SU-DHL-6 (cell line): ENCODE measurements at regions not wholly inside any gene's neighbourhood (a gene's known extent, or its start where the extent isn't known, plus 50 kb on each side); places are given as distances from the start of the nearest gene placed in this dataset.

Experiments
- H2AFZ ChIP-seq: fragments of 200-600 bp; sonication (generic); 2 replicates; pipeline ENCODE4 v1.6.1; 2014; ENCODE audit warnings: low read depth, mild to moderate bottlenecking, moderate library complexity, mixed read lengths, antibody characterized with exemption, low read length; ENCODE audit not compliant: severe bottlenecking
- H3F3A ChIP-seq: fragments of 200-600 bp; shearing (Covaris generic); 2 replicates; pipeline ENCODE4 v1.6.0; 2016; ENCODE audit warnings: antibody characterized with exemption, mild to moderate bottlenecking; ENCODE audit not compliant: insufficient read depth
- H3K27ac ChIP-seq: fragments of 200-600 bp; sonication (generic); 2 replicates; pipeline ENCODE4 v1.5.1; 2016; ENCODE audit warnings: low read depth, mild to moderate bottlenecking, low read length, moderate library complexity, mixed read lengths
- H3K27me3 ChIP-seq: fragments of 200-600 bp; sonication (generic), shearing (Covaris generic); 2 replicates; pipeline ENCODE4 v1.6.0; 2014; ENCODE audit warnings: mild to moderate bottlenecking, low read length
- H3K36me3 ChIP-seq: fragments of 200-600 bp; sonication (generic); 2 replicates; pipeline ENCODE4 v1.6.1; 2014; ENCODE audit warnings: mild to moderate bottlenecking, low read length, mixed read lengths
- H3K4me2 ChIP-seq: fragments of 300-600, 200-600 bp; shearing (Covaris generic), sonication (generic); 2 replicates; pipeline ENCODE4 v1.6.0; 2014; ENCODE audit warnings: low read length, low read depth, mild to moderate bottlenecking; ENCODE audit not compliant: poor library complexity, severe bottlenecking
- H3K4me3 ChIP-seq: fragments of 200-600 bp; sonication (generic); 2 replicates; pipeline ENCODE4 v1.5.1; 2014; ENCODE audit warnings: antibody characterized with exemption, low read length, mild to moderate bottlenecking, mixed read lengths; ENCODE audit not compliant: insufficient read depth, poor library complexity, severe bottlenecking
- H3K79me2 ChIP-seq: fragments of 200-600 bp; sonication (generic); 2 replicates; pipeline ENCODE4 v1.6.1; 2014; ENCODE audit warnings: mild to moderate bottlenecking, low read length, moderate library complexity; ENCODE audit not compliant: insufficient read depth
- H3K9ac ChIP-seq: fragments of 200-600 bp; sonication (generic); 2 replicates; pipeline ENCODE4 v1.7.0; 2014; ENCODE audit warnings: mild to moderate bottlenecking, low read length
- H3K9me2 ChIP-seq: fragments of 200-600 bp; sonication (generic); replicated peaks from 2 replicates; pipeline ENCODE4 v1.6.1; 2014; ENCODE audit warnings: low read length; ENCODE audit not compliant: insufficient read depth
- H3K9me3 ChIP-seq: fragments of 200-600 bp; sonication (generic); 2 replicates; pipeline ENCODE4 v1.6.1; 2014; ENCODE audit warnings: low read length, mixed read lengths; ENCODE audit not compliant: insufficient read depth
- H4K20me1 ChIP-seq: fragments of 200-600 bp; sonication (generic); 2 replicates; pipeline ENCODE4 v1.6.1; 2014; ENCODE audit warnings: low read depth, mild to moderate bottlenecking, antibody characterized with exemption, low read length, moderate library complexity, mixed read lengths
- CTCF ChIP-seq: fragments of 200-600 bp; sonication (generic); IDR thresholded peaks from one replicate; pipeline ENCODE4 v1.5.1; 2017; ENCODE audit warnings: antibody characterized with exemption, mild to moderate bottlenecking, low read length, moderate library complexity; ENCODE audit not compliant: insufficient read depth, poor library complexity, severe bottlenecking
- EZH2phosphoT487 ChIP-seq: fragments of 200-600 bp; sonication (generic), shearing (Covaris generic); conservative IDR thresholded peaks from 2 replicates; pipeline ENCODE4 v1.6.1; 2018; ENCODE audit warnings: mild to moderate bottlenecking, antibody characterized with exemption, low read length, moderate library complexity, mixed read lengths

- Histone ChIP-seq H3K9me3 (no peaks in the 10 kb centered on the region), H2AFZ (no peak overlapping the region), H3K79me2 (no peaks in the 10 kb centered on the region), H3K9ac (no peak overlapping the region), H4K20me1 (no peaks in the 10 kb centered on the region), H3F3A (no peaks in the 10 kb centered on the region), H3K27ac (no peak overlapping the region), H3K4me2 (no peak overlapping the region), H3K27me3 (no peaks in the 10 kb centered on the region), H3K9me2 (no peaks in the 10 kb centered on the region), H3K36me3 (no peaks in the 10 kb centered on the region), H3K4me3 (no peak overlapping the region)
- no peak for TF ChIP-seq CTCF
- TF ChIP-seq EZH2phosphoT487: no peak
These were observed 570.6 kb upstream of the CDH9 start for GRCh38 chr5:27608992-27609391.

- Histone ChIP-seq H3K36me3 (no peaks in the 10 kb centered on the region), H3K4me3 (no peak overlapping the region), H3K27ac (no peak overlapping the region), H3K9me3 (0 out of 2 replicates have a peak, but pooled peaks cover 3% of the 10 kb centered on the region), H3K9ac (no peak overlapping the region), H3K9me2 (no peaks in the 10 kb centered on the region), H3K27me3 (no peaks in the 10 kb centered on the region), H3F3A (no peaks in the 10 kb centered on the region), H3K79me2 (no peaks in the 10 kb centered on the region), H3K4me2 (no peak overlapping the region), H4K20me1 (no peaks in the 10 kb centered on the region), H2AFZ (peak overlapping the region; percentile 3)
- TF ChIP-seq EZH2phosphoT487 (no peak), CTCF (no peak)
These were observed 560.2 kb upstream of the CDH9 start for GRCh38 chr5:27598576-27598975.

GRCh38 chr5:27594141-27594540 lies 555.8 kb upstream of the CDH9 start:
- Histone ChIP-seq H3K79me2 (no peaks in the 10 kb centered on the region), H3K9ac (no peak overlapping the region)
- no peak for TF ChIP-seq CTCF
- TF ChIP-seq EZH2phosphoT487: no peak

More at GRCh38 chr5:27594141-27594540, 555.8 kb upstream of the CDH9 start:
- H3K27me3 ChIP-seq: no peaks in the 10 kb centered on the region
- no peak overlapping the region for H3K4me2 ChIP-seq
- H4K20me1 ChIP-seq: no peaks in the 10 kb centered on the region
- no peaks in the 10 kb centered on the region for H3F3A ChIP-seq
- no peak overlapping the region for H3K27ac ChIP-seq
- H3K9me3 ChIP-seq: 0 out of 2 replicates have a peak, but pooled peaks cover 3% of the 10 kb centered on the region
- no peaks in the 10 kb centered on the region for H3K36me3 ChIP-seq
- no peaks in the 10 kb centered on the region for H3K9me2 ChIP-seq
- no peak overlapping the region for H2AFZ ChIP-seq
- H3K4me3 ChIP-seq: no peak overlapping the region
